Neural cell (in vitro differentiated cells): ENCODE measurements at regions not wholly inside any gene's neighbourhood (a gene's known extent, or its start where the extent isn't known, plus 50 kb on each side); places are given as distances from the start of the nearest gene placed in this dataset.

Source experiments
- H2AFZ ChIP-seq: fragments of 200-600, 300-800 bp; sonication (generic), shearing (Covaris generic); 2 replicates; pipeline ENCODE4 v1.6.0; 2014; ENCODE audit warnings: low read depth, mild to moderate bottlenecking, antibody characterized with exemption, low read length, moderate library complexity
- H3F3A ChIP-seq: fragments of 200-600 bp; shearing (Covaris generic); 2 replicates; pipeline ENCODE4 v1.6.1; 2016; ENCODE audit warnings: mild to moderate bottlenecking, moderate library complexity, mixed read lengths, antibody characterized with exemption, low read length; ENCODE audit not compliant: insufficient read depth, poor library complexity, severe bottlenecking
- H3K27ac ChIP-seq: fragments of 200-600, 300-800 bp; sonication (generic), shearing (Covaris generic); 2 replicates; pipeline ENCODE4 v1.5.1; 2014; ENCODE audit warnings: mild to moderate bottlenecking, low read length, moderate library complexity
- H3K27me3 ChIP-seq: fragments of 300-800, 200-600 bp; sonication (generic), shearing (Covaris generic); 2 replicates; pipeline ENCODE4 v1.6.0; 2014; ENCODE audit warnings: mild to moderate bottlenecking, low read depth, low read length, moderate library complexity; ENCODE audit not compliant: insufficient read depth
- H3K36me3 ChIP-seq: fragments of 300-800, 200-600 bp; sonication (generic), shearing (Covaris generic); 2 replicates; pipeline ENCODE4 v1.5.1; 2014; ENCODE audit warnings: mild to moderate bottlenecking, antibody characterized with exemption, low read length, moderate library complexity; ENCODE audit not compliant: insufficient read depth
- H3K4me2 ChIP-seq: fragments of 300-800, 200-600 bp; sonication (generic), shearing (Covaris generic); 2 replicates; pipeline ENCODE4 v1.6.0; 2014; ENCODE audit warnings: mild to moderate bottlenecking, low read length
- H3K4me3 ChIP-seq: fragments of 300-800, 200-600 bp; sonication (generic), shearing (Covaris generic); 2 replicates; pipeline ENCODE4 v1.5.1; 2014; ENCODE audit warnings: mild to moderate bottlenecking, low read length, moderate library complexity
- H3K79me2 ChIP-seq: fragments of 200-600 bp; shearing (Covaris generic); replicated peaks from 2 replicates; pipeline ENCODE4 v1.6.0; 2014; ENCODE audit warnings: mild to moderate bottlenecking, low read length, moderate library complexity; ENCODE audit not compliant: insufficient read depth
- H3K9ac ChIP-seq: fragments of 300-800, 200-600 bp; sonication (generic), shearing (Covaris generic); 2 replicates; pipeline ENCODE4 v1.6.1; 2016; ENCODE audit warnings: mild to moderate bottlenecking, low read length, mixed read lengths
- H3K9me2 ChIP-seq: fragments of 200-600 bp; shearing (Covaris generic); 2 replicates; pipeline ENCODE4 v1.6.1; 2016; ENCODE audit warnings: mild to moderate bottlenecking, low read length, mixed read lengths; ENCODE audit not compliant: insufficient read depth
- H3K9me3 ChIP-seq: fragments of 200-600, 300-800 bp; sonication (generic), shearing (Covaris generic); 2 replicates; pipeline ENCODE4 v1.6.1; 2016; ENCODE audit warnings: mild to moderate bottlenecking, mixed run types, low read length, moderate library complexity, mixed read lengths
- H4K20me1 ChIP-seq: fragments of 200-600 bp; shearing (Covaris generic); 2 replicates; pipeline ENCODE4 v1.6.1; 2016; ENCODE audit warnings: mild to moderate bottlenecking, mixed run types; ENCODE audit not compliant: insufficient read depth
- EP300 ChIP-seq: fragments of 450-650 bp; conservative IDR thresholded peaks from 2 replicates; pipeline ENCODE4 v1.6.1; 2014; ENCODE audit warnings: antibody characterized with exemption, mild to moderate bottlenecking, moderate library complexity; ENCODE audit not compliant: poor library complexity, severe bottlenecking
- EZH2 ChIP-seq: fragments of 200-600, 300-800 bp; shearing (Covaris generic), sonication (generic); IDR thresholded peaks from 2 replicates; pipeline ENCODE4 v1.6.1; 2014; ENCODE audit warnings: antibody characterized with exemption, low read length, borderline replicate concordance, mild to moderate bottlenecking; ENCODE audit not compliant: insufficient read depth, poor library complexity, severe bottlenecking
- MXI1 ChIP-seq: fragments of 450-650 bp; conservative IDR thresholded peaks from 2 replicates; pipeline ENCODE4 v1.6.1; 2014; ENCODE audit warnings: antibody characterized with exemption, mild to moderate bottlenecking; ENCODE audit not compliant: poor library complexity, severe bottlenecking
- POLR2AphosphoS5 ChIP-seq: IDR thresholded peaks from 2 replicates; pipeline ENCODE4 v1.6.1; 2012
- RAD21 ChIP-seq: fragments of 450-650 bp; conservative IDR thresholded peaks from 2 replicates; pipeline ENCODE4 v1.6.1; 2014; ENCODE audit warnings: antibody characterized with exemption, mild to moderate bottlenecking, moderate library complexity
- SMC3 ChIP-seq: fragments of 450-650 bp; conservative IDR thresholded peaks from 2 replicates; pipeline ENCODE4 v1.6.1; 2014; ENCODE audit warnings: antibody characterized with exemption, mild to moderate bottlenecking, moderate library complexity; ENCODE audit not compliant: poor library complexity
- TAF1 ChIP-seq: IDR thresholded peaks from 2 replicates; pipeline ENCODE4 v1.6.1; 2012; ENCODE audit warnings: low read depth
- TF ChIP-seq, protein P1 (sequence below): fragments of 450-650 bp; IDR thresholded peaks from 2 replicates; pipeline ENCODE4 v1.5.1; 2014; ENCODE audit warnings: antibody characterized with exemption, mild to moderate bottlenecking, moderate library complexity; ENCODE audit not compliant: poor library complexity, severe bottlenecking
- TF ChIP-seq, protein P2 (sequence below): IDR thresholded peaks from 2 replicates; pipeline ENCODE4 v1.6.1; 2012; ENCODE audit warnings: borderline replicate concordance

DNA sequence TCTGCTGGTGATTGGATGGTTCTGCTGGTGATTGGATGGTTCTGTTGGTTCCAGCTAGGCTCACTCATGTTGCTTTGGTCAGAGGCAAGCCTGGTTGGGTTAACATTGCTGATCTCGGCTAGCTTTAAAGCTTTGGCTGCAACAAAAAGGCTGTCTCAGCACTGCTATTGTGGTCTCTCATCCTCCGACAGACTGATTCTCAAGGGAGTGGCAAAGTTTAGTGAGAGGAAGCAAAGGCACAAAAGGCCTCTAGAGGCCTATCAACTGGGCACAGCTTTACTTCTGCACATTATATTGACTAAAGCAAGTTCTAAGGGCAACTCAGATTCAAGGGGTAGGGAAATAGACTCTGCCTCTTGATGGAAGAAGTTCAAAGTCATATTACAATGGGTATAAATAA lies 84.7 kb upstream of the LGR5 start:
- Histone ChIP-seq H3K4me3 (no peak overlapping the region), H3K79me2 (no peaks in the 10 kb centered on the region), H3F3A (no peaks in the 10 kb centered on the region), H3K27ac (no peak overlapping the region), H2AFZ (no peak overlapping the region), H3K27me3 (no peaks in the 10 kb centered on the region), H4K20me1 (no peaks in the 10 kb centered on the region), H3K9me2 (no peaks in the 10 kb centered on the region), H3K36me3 (no peaks in the 10 kb centered on the region), H3K9ac (no peak overlapping the region), H3K4me2 (no peak overlapping the region), H3K9me3 (no peaks in the 10 kb centered on the region)
- TF ChIP-seq POLR2AphosphoS5 (no peak), TAF1 (no peak), MXI1 (no peak)

DNA sequence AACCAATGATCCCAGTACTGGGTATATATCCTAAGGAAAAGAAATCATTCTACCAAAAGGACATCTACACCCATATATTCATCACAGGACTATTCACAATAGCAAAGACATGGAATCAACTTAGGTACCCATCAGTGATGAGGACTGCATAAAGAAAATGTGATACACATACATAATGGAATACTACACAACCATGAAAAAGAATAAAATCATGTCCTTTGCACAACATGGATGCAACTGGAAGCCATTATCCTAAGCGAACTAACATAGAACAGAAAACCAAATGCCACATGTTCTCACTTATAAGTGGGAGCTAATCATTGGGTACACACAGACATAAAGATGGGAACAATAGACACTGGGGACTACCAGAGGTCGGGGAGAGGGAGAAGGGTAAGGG lies 86.0 kb upstream of the LGR5 start:
- no peak overlapping the region for H3K4me3 ChIP-seq
- TF ChIP-seq, protein P1, sequence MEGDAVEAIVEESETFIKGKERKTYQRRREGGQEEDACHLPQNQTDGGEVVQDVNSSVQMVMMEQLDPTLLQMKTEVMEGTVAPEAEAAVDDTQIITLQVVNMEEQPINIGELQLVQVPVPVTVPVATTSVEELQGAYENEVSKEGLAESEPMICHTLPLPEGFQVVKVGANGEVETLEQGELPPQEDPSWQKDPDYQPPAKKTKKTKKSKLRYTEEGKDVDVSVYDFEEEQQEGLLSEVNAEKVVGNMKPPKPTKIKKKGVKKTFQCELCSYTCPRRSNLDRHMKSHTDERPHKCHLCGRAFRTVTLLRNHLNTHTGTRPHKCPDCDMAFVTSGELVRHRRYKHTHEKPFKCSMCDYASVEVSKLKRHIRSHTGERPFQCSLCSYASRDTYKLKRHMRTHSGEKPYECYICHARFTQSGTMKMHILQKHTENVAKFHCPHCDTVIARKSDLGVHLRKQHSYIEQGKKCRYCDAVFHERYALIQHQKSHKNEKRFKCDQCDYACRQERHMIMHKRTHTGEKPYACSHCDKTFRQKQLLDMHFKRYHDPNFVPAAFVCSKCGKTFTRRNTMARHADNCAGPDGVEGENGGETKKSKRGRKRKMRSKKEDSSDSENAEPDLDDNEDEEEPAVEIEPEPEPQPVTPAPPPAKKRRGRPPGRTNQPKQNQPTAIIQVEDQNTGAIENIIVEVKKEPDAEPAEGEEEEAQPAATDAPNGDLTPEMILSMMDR, result no peak
- no peak for TF ChIP-seq POLR2AphosphoS5
- no peak for TF ChIP-seq SMC3
- TF ChIP-seq TAF1, result no peak
- TF ChIP-seq, protein P2, sequence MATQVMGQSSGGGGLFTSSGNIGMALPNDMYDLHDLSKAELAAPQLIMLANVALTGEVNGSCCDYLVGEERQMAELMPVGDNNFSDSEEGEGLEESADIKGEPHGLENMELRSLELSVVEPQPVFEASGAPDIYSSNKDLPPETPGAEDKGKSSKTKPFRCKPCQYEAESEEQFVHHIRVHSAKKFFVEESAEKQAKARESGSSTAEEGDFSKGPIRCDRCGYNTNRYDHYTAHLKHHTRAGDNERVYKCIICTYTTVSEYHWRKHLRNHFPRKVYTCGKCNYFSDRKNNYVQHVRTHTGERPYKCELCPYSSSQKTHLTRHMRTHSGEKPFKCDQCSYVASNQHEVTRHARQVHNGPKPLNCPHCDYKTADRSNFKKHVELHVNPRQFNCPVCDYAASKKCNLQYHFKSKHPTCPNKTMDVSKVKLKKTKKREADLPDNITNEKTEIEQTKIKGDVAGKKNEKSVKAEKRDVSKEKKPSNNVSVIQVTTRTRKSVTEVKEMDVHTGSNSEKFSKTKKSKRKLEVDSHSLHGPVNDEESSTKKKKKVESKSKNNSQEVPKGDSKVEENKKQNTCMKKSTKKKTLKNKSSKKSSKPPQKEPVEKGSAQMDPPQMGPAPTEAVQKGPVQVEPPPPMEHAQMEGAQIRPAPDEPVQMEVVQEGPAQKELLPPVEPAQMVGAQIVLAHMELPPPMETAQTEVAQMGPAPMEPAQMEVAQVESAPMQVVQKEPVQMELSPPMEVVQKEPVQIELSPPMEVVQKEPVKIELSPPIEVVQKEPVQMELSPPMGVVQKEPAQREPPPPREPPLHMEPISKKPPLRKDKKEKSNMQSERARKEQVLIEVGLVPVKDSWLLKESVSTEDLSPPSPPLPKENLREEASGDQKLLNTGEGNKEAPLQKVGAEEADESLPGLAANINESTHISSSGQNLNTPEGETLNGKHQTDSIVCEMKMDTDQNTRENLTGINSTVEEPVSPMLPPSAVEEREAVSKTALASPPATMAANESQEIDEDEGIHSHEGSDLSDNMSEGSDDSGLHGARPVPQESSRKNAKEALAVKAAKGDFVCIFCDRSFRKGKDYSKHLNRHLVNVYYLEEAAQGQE, result no peak
- H3K27me3 ChIP-seq, result no peaks in the 10 kb centered on the region
- no peak overlapping the region for H3K4me2 ChIP-seq
- H3K9me3 ChIP-seq, result no peaks in the 10 kb centered on the region
- no peak overlapping the region for H2AFZ ChIP-seq
- H3K36me3 ChIP-seq, result no peaks in the 10 kb centered on the region
- H3F3A ChIP-seq, result no peaks in the 10 kb centered on the region
- H3K9ac ChIP-seq, result no peak overlapping the region
- no peaks in the 10 kb centered on the region for H4K20me1 ChIP-seq
- H3K9me2 ChIP-seq, result no peaks in the 10 kb centered on the region
- H3K79me2 ChIP-seq, result no peaks in the 10 kb centered on the region
- H3K27ac ChIP-seq, result no peak overlapping the region

DNA sequence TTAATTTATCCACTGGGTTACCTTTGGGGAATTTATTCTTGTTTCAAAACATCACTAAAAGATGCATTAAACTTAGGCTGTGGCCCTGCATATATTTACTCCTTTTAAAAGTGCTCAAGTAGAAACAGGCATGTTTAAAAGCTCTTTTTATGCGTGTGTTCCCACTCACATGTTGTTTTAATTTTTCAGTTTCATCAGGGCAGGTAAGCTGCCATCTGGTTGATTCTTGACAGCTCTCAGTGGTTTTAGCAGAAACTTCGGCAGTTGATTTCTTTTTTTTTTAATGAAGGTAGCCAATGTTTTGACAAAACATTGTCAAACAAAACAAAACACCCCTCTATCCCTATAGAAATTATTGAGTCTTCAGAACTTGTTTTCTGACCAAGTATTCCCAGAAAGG lies 89.6 kb upstream of the LGR5 start:
- no peak overlapping the region for H3K9ac ChIP-seq
- no peak for TF ChIP-seq POLR2AphosphoS5
- no peak for TF ChIP-seq EZH2
- TF ChIP-seq TAF1, result no peak
- TF ChIP-seq, protein P2, result no peak
- TF ChIP-seq MXI1, result no peak
- no peak for TF ChIP-seq SMC3
- no peak for TF ChIP-seq RAD21
- TF ChIP-seq EP300, result no peak
- TF ChIP-seq, protein P1, result no peak
- H4K20me1 ChIP-seq, result no peaks in the 10 kb centered on the region
- H3K27ac ChIP-seq, result no peak overlapping the region
- no peak overlapping the region for H2AFZ ChIP-seq
- H3K9me3 ChIP-seq, result no peaks in the 10 kb centered on the region
- H3K36me3 ChIP-seq, result no peaks in the 10 kb centered on the region
- H3F3A ChIP-seq, result no peaks in the 10 kb centered on the region
- H3K4me3 ChIP-seq, result no peak overlapping the region
- no peaks in the 10 kb centered on the region for H3K79me2 ChIP-seq
- no peaks in the 10 kb centered on the region for H3K9me2 ChIP-seq
- H3K4me2 ChIP-seq, result no peak overlapping the region
- H3K27me3 ChIP-seq, result no peaks in the 10 kb centered on the region
